ENCODE measurements at regions not wholly inside any gene's neighbourhood (a gene's known extent, or its start where the extent isn't known, plus 50 kb on each side); places are given as distances from the start of the nearest gene placed in this dataset.

DNA sequence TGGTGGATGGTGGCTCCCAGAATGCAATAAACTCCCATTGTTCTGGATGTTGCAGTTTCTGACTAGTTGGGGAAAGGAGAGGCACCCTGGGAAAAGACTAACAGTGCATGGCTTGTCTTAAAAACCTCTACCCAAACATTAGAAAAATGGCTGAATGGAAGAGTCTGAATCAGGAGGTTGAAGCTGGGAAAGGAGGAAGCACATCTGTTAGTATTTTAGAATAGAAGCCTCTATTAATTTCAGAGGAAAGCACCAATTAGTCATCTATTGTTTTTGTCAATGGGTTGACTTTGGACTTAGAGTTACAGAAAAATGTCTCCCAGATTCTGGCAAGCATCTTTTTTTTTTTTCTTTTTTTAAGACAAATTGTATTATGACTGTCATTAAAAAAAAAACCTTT lies 56.1 kb upstream of the ELMO1 start:
- DNase-seq (ENCODE audit: low read depth in 2 of 2) = no peak

DNA sequence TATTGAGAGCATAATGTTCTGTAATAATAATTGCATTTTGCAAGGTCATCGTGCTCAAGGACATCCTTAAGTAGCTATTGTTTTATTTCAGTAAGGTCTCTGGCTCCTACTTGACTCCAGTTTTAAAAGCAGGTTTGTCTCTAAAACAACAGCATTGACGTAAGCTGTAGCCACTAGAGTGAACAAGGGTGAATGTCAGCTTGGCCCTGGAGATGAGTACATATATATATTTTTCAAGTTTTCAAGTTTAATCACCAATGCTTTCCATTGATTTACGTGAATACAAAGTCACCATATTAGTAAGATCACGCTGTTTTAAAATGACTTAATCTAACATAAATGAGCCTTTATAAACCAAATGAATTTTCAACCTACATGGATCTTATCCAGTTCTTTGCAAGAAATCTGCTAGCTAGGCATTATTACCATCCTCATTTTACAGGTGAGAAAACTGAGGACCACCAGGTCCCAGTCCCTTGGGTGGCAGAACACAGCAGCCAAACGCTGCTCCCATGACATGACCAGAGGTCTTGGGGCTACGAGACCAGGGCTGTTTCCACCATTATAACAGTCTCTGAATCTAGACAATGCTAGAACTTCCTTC lies 57.2 kb upstream of the ELMO1 start:
- DNase-seq (ENCODE audit: low read depth in 2 of 2) = no peak

DNA sequence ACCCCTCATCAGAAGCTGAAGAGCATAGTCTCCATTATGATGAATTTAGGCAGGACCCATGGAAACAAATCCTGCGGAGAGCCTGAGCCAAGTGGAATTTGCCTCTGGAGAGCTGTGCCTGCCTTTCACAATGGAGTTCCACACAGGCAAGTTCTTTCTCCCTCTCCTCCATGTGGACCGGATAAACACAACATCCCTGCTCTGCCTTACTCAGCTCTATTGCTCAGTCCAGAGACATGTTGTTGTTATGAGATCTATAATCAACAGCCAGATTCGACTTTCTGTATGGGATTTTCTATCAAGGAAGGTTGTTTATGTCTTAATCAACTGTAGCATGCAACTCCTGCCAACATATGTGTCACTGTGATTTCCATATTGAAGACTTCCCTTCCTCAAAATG lies 59.5 kb upstream of the ELMO1 start:
- no peak for DNase-seq (ENCODE audit: low read depth in 2 of 2)

DNA sequence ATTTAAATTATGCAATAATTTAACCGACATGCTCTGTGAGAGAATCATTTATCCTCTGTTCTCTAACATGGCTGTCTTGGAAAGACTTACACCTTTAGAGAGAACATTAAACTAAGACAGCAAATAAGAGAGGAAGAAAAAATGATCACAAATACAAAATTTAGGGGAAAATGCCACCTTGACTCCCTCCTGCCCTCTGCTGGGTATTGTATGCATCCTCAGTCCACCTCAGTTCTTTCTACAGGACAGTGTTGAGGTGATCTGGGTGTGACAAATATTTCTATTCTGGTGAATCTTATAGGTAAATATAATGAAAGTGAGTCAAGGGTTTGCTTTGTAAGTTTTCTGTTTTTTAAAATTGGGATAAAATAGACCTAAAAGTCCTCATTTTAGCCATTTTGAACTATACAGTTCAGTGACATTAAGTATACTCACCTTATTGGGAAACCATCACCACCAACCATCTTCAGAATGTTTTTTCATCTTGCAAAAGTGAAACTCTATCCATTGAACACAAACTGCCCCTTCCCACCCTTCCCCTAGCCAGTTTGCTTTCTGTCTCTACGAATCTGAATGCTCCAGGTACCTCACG lies 61.5 kb upstream of the ELMO1 start:
- peak in 1 of 2 donors; percentile 21 for DNase-seq (ENCODE audit: low read depth in 2 of 2)

DNA sequence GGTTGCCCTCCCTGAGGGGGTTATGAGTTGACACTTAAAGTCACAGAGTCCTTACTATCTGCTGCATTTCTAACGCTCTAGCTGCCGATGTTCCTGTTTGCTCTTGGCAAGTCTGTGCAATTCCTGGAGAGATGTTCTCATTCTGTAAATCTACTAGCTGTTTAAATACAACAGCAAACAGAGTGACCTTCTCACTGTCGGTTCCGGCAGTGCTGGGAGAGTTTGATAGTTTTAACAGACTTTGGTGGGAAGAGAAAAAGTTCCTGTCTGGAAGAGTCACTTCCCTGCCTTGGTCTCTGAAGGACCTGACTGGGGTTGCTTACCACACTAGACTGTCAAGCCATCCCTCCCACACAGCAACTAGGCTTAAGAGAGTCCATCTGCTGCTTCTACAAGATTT lies 63.3 kb upstream of the ELMO1 start:
- DNase-seq (ENCODE audit: low read depth in 2 of 2) = no peak

DNA sequence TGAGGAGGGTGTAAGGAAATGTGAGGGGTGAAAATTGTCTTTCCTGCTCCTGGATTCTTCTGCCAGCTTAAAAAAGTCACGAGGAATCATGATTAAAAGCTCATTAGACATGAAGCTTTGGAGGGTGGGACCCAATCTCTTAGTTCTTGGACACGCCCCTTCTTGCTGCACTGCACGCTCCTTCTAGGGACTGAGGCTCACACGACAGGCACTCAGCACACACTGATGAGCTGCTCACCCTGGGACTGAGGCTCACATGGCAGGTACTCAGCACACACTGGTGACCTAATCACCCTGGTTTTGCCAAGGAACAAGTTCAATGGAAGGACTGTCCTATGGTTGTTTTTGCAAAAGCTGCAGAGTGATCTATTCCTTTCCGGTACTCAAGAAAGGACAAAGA lies 65.8 kb upstream of the ELMO1 start:
- no peak for DNase-seq (ENCODE audit: low read depth in 2 of 2)

DNA sequence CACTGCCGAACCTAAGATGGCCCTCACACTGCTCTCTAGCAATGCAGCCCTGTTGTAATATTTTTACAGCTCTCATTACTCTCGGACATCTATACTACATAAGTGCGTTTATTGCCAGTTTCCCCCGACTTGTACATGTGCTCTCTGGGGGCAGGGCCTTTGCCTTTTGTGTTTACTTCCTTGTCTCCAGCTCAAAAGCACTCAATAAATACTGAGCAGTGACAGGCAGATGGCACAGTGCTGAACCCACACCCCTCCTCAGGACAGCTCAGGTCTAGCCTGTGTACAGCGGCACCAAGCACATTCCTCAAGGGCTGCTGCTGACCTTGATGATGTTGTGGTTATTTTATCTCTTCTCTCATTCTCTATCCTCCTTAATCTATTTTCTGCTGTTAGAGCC lies 68.0 kb upstream of the ELMO1 start:
- no peak for DNase-seq (ENCODE audit: low read depth in 2 of 2)

DNA sequence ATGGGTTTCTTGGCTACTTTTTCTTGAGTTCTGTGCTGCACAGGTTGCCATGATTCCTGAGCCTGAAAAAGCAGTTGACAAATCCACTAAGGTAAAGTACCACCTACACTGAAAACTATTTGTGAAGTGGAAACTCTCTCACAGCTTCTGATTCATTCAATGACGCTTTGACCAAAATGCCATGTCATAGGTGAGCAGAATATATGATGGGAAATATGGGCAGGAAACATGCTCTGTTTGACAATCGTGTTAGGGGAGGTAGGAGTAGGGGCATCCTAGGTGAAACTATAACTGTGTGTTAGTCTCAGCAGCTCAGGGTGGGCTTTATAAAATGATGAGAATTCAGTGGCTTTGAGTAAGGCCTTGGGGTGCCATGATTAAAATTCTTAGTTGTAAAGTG lies 69.6 kb upstream of the ELMO1 start:
- no peak for DNase-seq (ENCODE audit: low read depth in 2 of 2)

DNA sequence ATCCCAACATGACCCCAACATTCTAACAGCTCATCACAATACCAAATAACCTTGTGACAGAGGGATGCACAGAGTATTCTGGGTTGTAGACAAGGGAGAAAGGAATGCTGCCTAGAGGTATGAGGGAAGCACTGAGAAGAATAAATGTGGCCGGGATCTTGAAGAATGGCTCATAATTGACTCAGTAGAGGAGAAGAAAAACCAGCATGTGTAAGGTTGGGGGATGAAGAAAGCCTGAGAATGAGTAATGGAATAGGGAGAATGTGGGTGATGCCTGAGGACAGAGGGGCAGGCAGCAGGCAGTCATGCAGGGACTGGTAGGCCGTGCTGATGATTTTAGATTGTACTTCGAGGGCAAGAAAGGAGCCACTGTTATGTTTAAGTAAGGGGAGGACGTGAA lies 75.4 kb upstream of the ELMO1 start:
- no peak for DNase-seq (ENCODE audit: low read depth in 2 of 2)

DNA sequence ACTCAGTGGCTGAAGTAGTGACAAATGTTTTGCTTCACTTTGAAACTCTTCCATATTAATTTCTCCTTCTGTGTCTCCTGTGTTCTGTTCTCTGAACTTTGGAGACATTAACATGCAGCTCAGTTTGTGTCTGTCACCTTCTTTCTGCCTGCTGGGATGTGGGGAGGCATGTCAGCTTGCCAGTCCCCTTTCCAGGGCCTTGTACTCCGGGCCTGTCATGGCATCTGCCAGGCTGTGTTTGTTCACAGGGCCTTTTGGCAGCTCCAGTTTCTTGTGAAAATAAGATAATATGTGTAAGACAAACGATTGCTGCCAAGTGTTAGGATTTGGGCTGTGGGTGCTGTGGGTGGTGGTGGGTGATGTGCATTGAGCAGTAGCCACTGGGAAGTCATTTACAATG lies 76.1 kb upstream of the ELMO1 start:
- no peak for DNase-seq (ENCODE audit: low read depth in 2 of 2)

DNA sequence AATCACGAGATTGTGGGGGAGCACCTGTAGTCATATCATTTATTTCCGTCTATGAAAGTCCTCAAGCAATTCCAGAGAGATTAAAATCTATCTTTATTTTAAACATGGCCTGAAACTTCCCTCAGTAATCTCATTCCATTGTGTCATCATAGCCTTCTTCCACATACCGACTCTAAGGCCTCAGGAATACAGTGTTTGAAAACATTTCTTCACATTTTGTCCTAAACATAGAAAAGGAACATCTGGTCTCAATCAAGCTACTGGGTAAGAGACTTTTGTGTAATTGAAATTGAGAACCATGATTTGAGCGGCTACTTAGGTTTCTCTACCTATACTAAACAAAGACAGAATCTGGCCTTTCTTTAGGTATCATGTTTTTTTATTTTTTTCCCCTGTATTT lies 78.0 kb upstream of the ELMO1 start:
- no peak for DNase-seq (ENCODE audit: low read depth in 2 of 2)

DNA sequence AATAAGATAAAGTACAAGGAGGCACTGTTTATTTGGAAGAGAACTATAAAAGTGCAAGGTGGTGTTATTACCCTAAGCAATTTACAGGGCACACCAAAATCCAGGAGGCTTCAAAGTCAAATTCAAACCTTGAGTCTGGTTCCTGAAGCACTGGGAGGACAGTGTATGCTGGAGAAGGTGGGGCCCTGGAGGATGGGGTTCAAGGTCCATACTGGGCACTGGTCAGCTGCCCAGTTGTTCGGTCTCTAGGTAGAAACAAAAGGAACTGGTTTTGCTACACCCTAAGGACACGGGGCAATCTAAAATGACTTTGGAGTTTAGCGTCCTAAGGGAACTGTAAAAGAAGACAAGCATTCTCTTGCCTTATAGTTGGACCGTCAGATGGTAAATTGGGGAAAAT lies 78.4 kb upstream of the ELMO1 start:
- DNase-seq (ENCODE audit: low read depth in 2 of 2) = no peak

DNA sequence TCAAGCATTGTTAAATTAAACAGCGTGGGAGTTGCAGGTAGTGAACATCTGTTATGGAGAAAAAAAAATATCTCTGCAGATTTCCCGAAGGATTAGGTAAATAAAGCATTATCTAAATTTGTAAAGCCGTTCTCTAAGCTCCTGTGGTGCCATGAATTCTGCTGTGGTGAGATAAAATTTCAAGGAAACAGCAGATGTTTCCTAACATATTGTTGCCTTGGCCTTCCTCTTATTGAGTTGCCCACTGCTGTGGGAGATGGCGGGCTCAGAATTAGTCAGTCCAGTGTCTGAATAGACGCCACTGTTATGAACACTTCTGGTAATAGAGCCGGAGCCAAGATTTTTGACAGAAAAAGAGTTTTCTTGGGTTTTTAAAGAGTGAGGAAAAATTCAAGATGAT lies 82.6 kb upstream of the ELMO1 start:
- DNase-seq (ENCODE audit: low read depth in 2 of 2) = no peak

DNA sequence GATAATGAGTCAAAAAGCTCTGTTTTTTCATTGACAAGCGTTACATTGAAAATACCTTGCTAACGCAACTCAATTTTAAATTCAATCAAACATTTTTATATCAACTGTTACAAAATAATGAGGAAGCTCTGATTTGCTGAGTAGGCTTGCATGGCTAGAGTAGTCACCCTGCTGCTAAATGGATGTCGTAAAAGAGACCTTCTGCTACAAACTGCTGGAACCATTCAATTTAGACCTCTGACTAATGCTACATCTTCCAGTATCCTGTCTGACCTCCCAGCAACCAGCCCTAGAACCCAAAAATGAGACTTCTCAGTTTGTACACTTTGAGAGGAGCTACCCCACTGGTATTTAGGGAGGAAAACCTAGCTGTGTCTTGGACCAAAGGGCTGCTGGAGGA lies 84.0 kb upstream of the ELMO1 start:
- DNase-seq (ENCODE audit: low read depth in 2 of 2) = no peak

DNA sequence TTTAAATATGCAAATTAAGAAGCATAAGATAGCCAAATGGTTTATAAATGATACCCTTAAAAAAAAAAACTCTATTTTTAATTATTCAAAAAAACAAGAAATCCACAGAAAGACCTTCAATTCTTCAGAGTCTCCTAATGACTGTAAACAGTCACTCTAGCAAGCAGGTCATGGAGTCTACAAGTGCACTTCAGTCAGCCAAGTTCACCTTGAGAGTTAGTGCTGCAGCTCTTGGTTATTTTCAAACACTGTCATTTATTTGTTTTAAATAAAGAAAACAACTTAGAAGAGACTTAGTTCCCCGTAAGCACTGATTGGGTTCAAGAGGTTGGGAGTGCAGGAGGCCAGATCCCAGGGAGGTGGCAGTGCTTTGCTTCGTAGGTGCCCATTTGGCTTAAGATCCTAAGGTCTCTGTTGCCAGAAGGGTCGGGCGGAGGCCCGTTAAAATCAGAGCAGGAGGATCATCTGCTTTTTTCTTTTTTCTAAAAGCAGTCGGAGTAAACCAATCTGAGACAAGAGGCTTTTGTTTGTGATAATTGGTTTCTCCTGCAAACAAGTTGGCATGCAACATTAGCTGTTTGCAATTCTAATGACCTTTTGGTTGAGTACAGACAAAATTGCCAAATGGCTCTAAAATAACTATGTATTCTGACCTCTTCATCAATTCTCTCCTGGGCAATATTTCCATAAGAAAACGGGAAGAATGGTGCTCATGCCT lies 86.4 kb upstream of the ELMO1 start:
- no peak for DNase-seq (ENCODE audit: low read depth in 2 of 2)

DNA sequence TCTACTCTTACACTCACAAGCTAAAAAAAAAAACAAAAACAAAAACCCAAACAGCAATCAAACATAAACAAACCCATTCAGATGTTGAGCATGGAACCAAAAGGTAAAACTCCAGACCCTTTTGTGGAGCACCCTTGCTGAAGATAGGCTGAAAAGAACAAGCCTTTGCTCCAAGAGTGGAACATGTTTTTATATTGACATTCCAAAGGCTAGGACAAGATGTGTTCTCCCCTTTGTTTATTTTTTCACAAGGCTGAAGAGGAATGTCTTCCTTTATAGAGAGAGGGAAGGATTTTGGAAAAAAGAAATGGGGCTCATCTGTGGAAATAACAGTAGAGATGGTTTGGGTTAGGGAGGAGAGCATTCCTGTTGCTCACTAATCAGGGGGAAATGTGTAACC lies 87.2 kb upstream of the ELMO1 start:
- no peak for DNase-seq (ENCODE audit: low read depth in 2 of 2)

DNA sequence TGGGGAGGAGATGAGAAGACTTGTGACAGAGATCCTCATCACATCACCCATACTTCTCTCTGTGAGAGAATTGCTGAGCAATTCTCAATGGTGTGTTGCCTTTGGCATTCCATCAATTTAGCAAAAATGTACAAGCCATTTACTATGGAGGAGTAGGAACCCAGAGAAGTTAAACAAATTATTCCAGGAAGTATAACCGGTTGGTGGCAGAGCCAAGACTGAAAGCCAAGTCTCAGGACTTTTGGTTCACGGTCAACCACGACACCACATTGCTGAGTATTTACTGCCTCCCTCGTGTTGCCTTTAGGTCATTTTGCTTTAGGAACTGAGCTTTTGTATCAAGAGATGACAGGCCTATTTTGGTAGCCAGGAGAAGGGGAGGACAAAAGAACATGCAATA lies 88.0 kb upstream of the ELMO1 start:
- DNase-seq (ENCODE audit: low read depth in 2 of 2) = no peak

DNA sequence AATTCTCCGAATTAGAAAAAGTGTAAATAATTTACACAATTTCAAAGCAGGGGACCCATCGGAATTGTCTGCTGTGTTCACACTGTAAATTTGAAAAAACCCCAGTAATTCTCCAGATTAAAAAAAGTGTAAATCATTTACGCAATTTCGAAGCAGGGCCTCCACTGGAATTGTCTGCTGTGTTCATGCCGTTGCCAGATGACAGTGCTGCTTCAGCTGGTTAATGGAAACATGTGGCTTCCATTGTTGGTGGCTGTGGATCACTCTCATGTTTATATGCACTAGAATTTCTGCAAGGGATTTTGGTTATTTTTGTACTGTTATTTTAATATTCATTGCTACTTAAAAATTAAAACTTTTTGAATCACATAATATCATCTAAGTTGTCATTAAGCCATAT lies 88.8 kb upstream of the ELMO1 start:
- no peak for DNase-seq (ENCODE audit: low read depth in 2 of 2)

DNA sequence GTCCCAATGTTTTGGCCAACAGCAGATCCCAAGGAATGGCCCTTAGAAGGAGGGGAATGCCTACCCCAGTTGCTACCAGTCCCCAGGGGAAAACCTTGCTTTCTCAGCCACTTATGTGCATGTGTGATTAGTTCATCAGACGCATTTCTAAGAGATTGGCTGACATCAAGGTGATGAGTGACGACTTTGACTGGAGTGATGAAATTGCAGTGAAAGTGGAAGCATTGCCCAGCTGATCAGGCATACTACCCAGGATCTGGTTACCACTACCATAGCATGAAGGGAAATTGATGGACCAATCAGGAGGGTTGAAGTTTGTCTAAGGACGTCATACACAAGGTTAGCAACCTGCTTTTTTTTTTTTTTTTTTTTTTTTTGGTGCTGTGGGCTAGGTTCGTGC lies 90.3 kb upstream of the ELMO1 start:
- DNase-seq (ENCODE audit: low read depth in 2 of 2) = no peak

DNA sequence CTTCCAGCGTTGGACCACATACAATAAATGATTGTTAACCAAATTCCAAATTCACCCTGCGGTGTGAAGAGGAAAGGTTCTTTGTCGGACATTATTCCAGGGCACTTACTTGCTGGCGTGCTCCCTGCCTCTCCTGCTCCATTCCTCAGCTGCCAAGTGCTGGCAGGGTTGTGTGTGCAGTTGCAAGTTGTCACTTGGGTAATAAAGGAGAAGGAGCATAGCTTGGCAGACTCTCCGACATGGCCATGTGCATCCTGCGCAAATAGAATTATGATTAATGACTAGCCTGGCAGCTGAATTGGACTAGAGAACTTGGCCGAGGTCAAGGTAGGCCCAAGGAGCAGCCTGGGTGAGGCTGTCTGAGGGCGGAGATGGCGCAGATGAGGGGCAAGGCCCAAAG lies 92.3 kb upstream of the ELMO1 start:
- no peak for DNase-seq (ENCODE audit: low read depth in 2 of 2)

DNA sequence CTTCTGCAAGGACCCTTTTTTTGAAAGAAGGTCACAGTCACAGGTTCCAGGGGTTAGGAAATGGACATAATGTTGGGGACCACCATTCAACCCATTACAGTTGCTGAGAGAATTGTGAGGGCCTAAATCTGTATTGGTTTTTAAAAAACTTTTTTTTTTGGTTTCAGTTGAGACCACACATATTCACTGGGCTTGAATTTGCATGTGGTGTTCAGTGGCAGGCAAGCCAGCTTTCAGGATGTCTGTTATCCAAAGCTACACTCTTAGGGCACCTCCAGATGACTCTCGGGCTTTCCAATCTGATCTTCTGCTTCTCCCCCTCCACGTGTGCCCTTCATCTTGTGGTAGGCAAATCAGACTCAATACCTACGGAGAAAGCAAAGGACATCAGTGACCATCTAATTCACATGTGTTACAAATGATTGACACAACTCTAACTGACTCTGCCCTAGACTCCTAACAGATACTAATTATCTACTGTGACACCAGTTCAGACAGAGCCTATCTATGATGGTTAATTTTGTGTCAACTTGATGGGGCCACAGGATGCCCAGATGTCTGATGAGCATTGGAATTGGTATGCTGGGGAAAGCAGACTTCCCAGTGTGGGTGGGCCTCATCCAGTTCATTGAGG lies 93.3 kb upstream of the ELMO1 start:
- DNase-seq (ENCODE audit: low read depth in 2 of 2) = no peak

DNA sequence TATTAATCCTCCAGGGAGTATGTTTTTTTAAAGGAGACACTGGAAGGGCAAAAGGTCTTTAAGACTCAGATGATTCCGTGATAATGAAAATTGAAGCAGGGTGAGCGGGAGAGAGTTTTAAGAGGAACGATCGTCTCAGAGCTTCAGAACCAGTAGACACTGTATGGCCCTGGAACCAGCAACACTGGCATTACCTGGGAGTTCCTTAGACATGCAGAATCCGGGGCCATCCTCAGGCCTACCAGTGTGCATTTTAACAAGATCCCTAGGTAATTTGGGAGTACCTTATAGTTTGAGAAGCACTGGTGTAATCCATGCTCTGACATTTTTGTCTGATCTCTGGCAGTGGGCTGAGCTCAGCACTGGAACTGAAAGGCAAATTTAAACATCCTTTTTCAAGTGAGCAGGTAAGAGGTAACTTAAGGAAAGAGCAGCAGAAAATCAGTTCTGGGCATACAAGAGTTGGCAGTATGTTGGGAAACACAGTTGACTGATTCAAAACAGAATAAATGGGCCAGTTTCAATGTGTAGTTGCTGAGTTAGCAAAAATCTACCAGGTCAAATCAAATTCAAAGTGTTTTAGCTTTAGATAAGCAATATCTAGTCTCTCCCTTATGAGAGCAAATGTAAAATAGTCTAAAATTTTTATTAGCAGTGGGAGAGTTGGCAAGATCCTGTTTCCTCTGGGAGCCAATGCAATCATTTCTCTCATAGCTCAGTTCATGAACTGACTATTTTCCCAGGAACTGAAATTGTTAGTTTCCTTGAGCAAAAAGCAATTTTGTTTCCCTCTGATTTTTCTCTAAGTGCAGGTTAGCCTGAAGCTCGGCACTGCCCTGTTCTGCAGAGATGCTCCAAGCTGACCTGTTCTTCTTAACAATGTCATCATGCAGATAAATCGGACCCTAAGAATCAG lies 97.2 kb upstream of the ELMO1 start:
- no peak for DNase-seq (ENCODE audit: low read depth in 2 of 2)
